ENCODE measurements at regions not wholly inside any gene's neighbourhood (a gene's known extent, or its start where the extent isn't known, plus 50 kb on each side); places are given as distances from the start of the nearest gene placed in this dataset.
"Not testable (repeated sequence)": the region's sequence is repeated elsewhere in the genome, so short reads cannot be mapped to it uniquely, and the experiment has no call there.

GRCh38 chr10:23657677-23658076 is 218.8 kb downstream of the OTUD1 start:
- DNase-seq: no peak

- DNase-seq: not testable (repeated sequence)
Measured at GRCh38 chr10:23671866-23672265, 233.0 kb downstream of the OTUD1 start.

GRCh38 chr10:23675585-23675984 is 236.7 kb downstream of the OTUD1 start:
- no peak for DNase-seq

- DNase-seq: no peak
Measured at GRCh38 chr10:23676296-23676695, 237.4 kb downstream of the OTUD1 start.

- DNase-seq: no peak
Measured at GRCh38 chr10:23686722-23687121, 247.8 kb downstream of the OTUD1 start.

GRCh38 chr10:23692736-23693135 is 253.9 kb downstream of the OTUD1 start:
- no peak for DNase-seq

GRCh38 chr10:23693501-23693901 is 254.6 kb downstream of the OTUD1 start:
- no peak for DNase-seq

GRCh38 chr10:23693925-23694324 is 255.1 kb downstream of the OTUD1 start:
- DNase-seq: no peak

GRCh38 chr10:23694446-23694920 is 255.6 kb downstream of the OTUD1 start:
- no peak for DNase-seq

- DNase-seq: no peak
Measured at GRCh38 chr10:23694921-23695824, 256.3 kb downstream of the OTUD1 start.

GRCh38 chr10:23695825-23696420 is 257.0 kb downstream of the OTUD1 start:
- no peak for DNase-seq

- DNase-seq: no peak
Measured at GRCh38 chr10:23696476-23696875, 257.6 kb downstream of the OTUD1 start.

GRCh38 chr10:23702977-23703414 is 264.1 kb downstream of the OTUD1 start:
- DNase-seq: peak; percentile 44 to 45

- DNase-seq: no peak
Measured at GRCh38 chr10:23715363-23715762, 276.5 kb downstream of the OTUD1 start.

- DNase-seq: no peak
Measured at GRCh38 chr10:23717913-23718312, 279.0 kb downstream of the OTUD1 start.

GRCh38 chr10:23718946-23719345 is 280.1 kb downstream of the OTUD1 start:
- no peak for DNase-seq

GRCh38 chr10:23723796-23724195 is 284.9 kb downstream of the OTUD1 start:
- no peak for DNase-seq

- DNase-seq: no peak
Measured at GRCh38 chr10:23725548-23725947, 286.7 kb downstream of the OTUD1 start.

GRCh38 chr10:23742368-23742767 is 303.5 kb downstream of the OTUD1 start:
- no peak for DNase-seq

GRCh38 chr10:23742807-23743206 is 303.9 kb downstream of the OTUD1 start:
- DNase-seq: no peak

GRCh38 chr10:23754179-23754578 is 315.3 kb downstream of the OTUD1 start:
- no peak for DNase-seq

GRCh38 chr10:23754941-23755340 is 316.1 kb downstream of the OTUD1 start:
- DNase-seq: no peak

- no peak for DNase-seq
Measured at GRCh38 chr10:23755556-23755955, 316.7 kb downstream of the OTUD1 start.

GRCh38 chr10:23768281-23768680 is 329.4 kb downstream of the OTUD1 start:
- no peak for DNase-seq
